ENCODE measurements at regions not wholly inside any gene's neighbourhood (a gene's known extent, or its start where the extent isn't known, plus 50 kb on each side); places are given as distances from the start of the nearest gene placed in this dataset.

DNA sequence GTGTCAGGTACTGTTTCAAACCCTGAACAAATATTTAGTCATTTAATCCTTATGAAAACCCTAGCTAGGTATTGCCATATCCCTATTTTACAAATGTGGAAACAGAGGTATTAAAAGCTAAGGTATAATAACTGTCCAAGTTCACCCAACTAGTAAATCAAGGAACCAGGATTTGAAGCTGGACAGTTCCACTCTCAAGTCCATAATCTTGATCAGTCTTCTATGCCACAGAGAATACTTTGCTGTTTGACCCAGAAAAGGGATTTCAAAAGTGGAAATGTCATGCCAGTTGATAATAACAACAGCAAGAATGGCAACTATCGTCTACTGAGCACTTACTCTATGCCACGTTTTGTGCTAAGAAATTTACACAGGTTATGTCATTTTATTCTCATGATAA, 90.4 kb upstream of the KIT start:
- no peaks in the 10 kb centered on the region for H3K27me3 ChIP-seq
- TF ChIP-seq, protein P1, sequence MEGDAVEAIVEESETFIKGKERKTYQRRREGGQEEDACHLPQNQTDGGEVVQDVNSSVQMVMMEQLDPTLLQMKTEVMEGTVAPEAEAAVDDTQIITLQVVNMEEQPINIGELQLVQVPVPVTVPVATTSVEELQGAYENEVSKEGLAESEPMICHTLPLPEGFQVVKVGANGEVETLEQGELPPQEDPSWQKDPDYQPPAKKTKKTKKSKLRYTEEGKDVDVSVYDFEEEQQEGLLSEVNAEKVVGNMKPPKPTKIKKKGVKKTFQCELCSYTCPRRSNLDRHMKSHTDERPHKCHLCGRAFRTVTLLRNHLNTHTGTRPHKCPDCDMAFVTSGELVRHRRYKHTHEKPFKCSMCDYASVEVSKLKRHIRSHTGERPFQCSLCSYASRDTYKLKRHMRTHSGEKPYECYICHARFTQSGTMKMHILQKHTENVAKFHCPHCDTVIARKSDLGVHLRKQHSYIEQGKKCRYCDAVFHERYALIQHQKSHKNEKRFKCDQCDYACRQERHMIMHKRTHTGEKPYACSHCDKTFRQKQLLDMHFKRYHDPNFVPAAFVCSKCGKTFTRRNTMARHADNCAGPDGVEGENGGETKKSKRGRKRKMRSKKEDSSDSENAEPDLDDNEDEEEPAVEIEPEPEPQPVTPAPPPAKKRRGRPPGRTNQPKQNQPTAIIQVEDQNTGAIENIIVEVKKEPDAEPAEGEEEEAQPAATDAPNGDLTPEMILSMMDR (IDR thresholded peaks at IDR 0.05; ENCODE audit: low read depth, low read length), result no peak
- DNase-seq (ENCODE audit: low read depth in 1 of 2, low spot score in 1 of 2), result no peak

DNA sequence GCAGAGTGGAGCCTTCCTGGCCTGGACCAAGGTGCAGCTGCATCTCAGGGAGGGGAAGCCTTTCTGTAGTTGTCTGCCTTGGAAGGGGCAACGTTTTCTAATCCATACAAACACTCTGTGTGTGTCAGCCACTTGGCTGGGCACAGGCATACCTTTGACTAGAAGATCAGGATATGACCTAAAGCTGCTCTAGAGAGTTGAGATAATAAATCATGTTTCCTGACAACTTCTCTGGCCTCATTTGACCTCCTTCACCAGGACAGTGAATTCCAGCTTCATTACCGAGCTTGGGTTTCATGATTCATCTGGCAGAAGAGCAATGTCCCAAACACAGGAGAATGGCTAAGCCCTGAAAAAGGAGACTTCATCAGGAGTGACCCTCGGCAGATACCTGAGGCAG, 89.6 kb upstream of the KIT start:
- Histone ChIP-seq H3K4me3 (no peak overlapping the region), H3K36me3 (no peaks in the 10 kb centered on the region), H3K27me3 (no peaks in the 10 kb centered on the region), H3K9me3 (ENCODE audit: low read depth) (no peaks in the 10 kb centered on the region), H3K4me1 (ENCODE audit: low read depth) (no peaks in the 10 kb centered on the region), H3K27ac (no peak overlapping the region)
- TF ChIP-seq, protein P1 (IDR thresholded peaks at IDR 0.05; ENCODE audit: low read depth, low read length), result no peak
- DNase-seq (ENCODE audit: low read depth in 1 of 2, low spot score in 1 of 2), result peak in 1 of 2 donors; percentile 49

More for the DNA sequence above, 90.4 kb upstream of the KIT start:
- Histone ChIP-seq H3K27ac (no peak overlapping the region), H3K36me3 (no peaks in the 10 kb centered on the region), H3K4me3 (no peak overlapping the region), H3K9me3 (ENCODE audit: low read depth) (no peaks in the 10 kb centered on the region), H3K4me1 (ENCODE audit: low read depth) (no peaks in the 10 kb centered on the region)

DNA sequence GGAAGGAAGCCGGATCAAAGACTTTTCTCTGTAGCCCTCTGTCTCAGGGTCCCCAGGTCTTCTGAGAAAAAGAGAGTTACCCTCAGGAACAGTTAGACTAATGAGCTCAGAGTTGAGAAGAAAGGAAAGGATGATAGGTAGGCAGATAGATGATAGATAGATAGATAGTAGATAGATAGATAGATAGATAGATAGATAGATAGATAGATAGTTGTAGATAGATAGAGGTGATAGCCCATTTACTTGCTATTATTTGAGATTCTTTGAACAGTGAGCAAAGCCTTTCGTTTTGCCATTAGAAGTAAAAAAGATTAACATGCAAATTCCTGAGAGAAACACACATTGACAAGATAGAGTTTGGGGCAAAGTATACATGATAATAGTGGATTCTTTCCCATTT, 86.9 kb upstream of the KIT start:
- no peak overlapping the region for H3K27ac ChIP-seq
- H3K9me3 ChIP-seq (ENCODE audit: low read depth), result no peaks in the 10 kb centered on the region
- no peaks in the 10 kb centered on the region for H3K36me3 ChIP-seq
- H3K27me3 ChIP-seq, result no peaks in the 10 kb centered on the region
- TF ChIP-seq, protein P1 (IDR thresholded peaks at IDR 0.05; ENCODE audit: low read depth, low read length), result no peak
- no peak for DNase-seq (ENCODE audit: low read depth in 1 of 2, low spot score in 1 of 2)
- no peak overlapping the region for H3K4me3 ChIP-seq
- H3K4me1 ChIP-seq (ENCODE audit: low read depth), result no peaks in the 10 kb centered on the region

DNA sequence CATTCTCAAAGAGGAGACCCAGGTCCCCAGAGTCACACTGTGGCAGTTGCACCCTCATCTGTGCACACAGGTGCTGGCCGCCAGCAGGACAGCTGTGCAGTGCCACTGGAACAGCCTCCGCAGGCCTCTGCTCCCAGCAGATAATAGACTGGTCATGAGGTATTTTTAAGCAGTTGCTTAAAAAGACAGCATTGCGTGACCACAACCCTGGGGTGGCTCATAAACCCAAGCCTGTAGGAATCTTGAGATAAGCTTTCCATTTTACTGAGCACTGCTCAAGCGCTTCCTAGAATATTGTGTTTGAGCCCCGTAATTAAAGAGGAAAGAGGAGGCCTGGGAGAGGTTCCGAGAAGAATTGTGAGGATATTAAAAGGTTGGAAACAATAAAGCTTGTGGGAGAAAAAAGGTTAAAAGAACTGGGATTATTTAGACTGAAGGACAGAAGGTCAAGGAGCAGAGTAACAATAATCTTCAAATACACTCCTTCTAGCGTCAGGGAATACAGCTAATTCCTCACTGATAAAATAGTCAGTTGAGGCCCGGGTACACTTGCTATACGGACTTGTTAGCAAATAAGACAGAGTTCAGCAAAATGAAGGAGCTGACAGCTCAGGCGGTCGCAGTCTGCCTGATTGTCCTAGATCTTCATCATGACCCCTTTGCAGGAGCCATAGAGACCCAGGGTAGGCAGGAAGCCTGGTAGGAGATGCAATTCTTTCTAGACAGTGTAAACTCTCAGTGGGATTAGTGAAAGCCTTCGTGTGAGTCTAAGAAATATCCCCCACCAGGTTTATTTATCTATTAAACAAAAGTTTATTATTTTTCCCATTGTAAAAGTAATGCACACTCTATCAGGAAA, 86.2 kb upstream of the KIT start:
- Histone ChIP-seq H3K9me3 (ENCODE audit: low read depth) (no peaks in the 10 kb centered on the region), H3K4me1 (ENCODE audit: low read depth) (no peaks in the 10 kb centered on the region), H3K4me3 (no peak overlapping the region), H3K36me3 (no peaks in the 10 kb centered on the region), H3K27me3 (no peaks in the 10 kb centered on the region), H3K27ac (no peak overlapping the region)
- TF ChIP-seq, protein P1 (IDR thresholded peaks at IDR 0.05; ENCODE audit: low read depth, low read length), result no peak
- no peak for DNase-seq (ENCODE audit: low read depth in 1 of 2, low spot score in 1 of 2)

DNA sequence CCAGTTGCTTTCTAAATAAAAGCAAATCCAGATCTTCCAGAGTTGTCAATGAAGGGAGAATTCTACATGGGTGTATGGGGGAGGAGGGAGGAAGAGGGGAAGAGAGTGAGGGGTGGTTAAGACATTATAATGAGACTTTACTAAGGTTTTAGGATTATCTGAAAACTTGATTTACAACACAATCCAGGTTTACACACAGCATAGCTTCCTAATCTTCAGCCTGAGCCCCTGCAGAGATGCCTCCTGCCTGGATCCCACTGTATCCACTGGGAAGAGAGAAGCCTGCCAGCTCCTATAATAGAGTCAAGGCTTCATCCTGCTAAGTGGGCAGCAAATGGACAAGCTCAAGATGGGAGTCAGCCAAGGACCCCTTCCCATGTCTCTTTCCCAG, 85.6 kb upstream of the KIT start:
- Histone ChIP-seq H3K4me1 (ENCODE audit: low read depth) (no peaks in the 10 kb centered on the region), H3K27ac (no peak overlapping the region), H3K4me3 (no peak overlapping the region), H3K27me3 (no peaks in the 10 kb centered on the region), H3K9me3 (ENCODE audit: low read depth) (no peaks in the 10 kb centered on the region), H3K36me3 (no peaks in the 10 kb centered on the region)
- DNase-seq (ENCODE audit: low read depth in 1 of 2, low spot score in 1 of 2), result no peak
- TF ChIP-seq, protein P1 (IDR thresholded peaks at IDR 0.05; ENCODE audit: low read depth, low read length), result no peak

Measured in cardiac muscle cell (in vitro differentiated cells and primary cell).